Uterus (tissue), 2 donors: ENCODE measurements at regions not wholly inside any gene's neighbourhood (a gene's known extent, or its start where the extent isn't known, plus 50 kb on each side); places are given as distances from the start of the nearest gene placed in this dataset.

Experiments
- POLR2A ChIP-seq, 2 donors: fragments of 450-650 bp; IDR thresholded peaks; one replicate each; pipeline ENCODE4 v1.6.1; 2016; ENCODE audit warnings: antibody characterized with exemption in 2 of 2, mild to moderate bottlenecking in 1 of 2, moderate library complexity in 1 of 2
- TF ChIP-seq, protein P1 (sequence below), 4 experiments: fragments of 200-600 bp in 2 of 4; fragments of 450-650 bp in 2 of 4; sonication (generic) in 2 of 4; IDR thresholded peaks; one replicate each; pipeline ENCODE4 v1.5.1; 2016 to 2019; ENCODE audit warnings: antibody characterized with exemption in 4 of 4, mild to moderate bottlenecking in 2 of 4, moderate library complexity in 1 of 4

DNA sequence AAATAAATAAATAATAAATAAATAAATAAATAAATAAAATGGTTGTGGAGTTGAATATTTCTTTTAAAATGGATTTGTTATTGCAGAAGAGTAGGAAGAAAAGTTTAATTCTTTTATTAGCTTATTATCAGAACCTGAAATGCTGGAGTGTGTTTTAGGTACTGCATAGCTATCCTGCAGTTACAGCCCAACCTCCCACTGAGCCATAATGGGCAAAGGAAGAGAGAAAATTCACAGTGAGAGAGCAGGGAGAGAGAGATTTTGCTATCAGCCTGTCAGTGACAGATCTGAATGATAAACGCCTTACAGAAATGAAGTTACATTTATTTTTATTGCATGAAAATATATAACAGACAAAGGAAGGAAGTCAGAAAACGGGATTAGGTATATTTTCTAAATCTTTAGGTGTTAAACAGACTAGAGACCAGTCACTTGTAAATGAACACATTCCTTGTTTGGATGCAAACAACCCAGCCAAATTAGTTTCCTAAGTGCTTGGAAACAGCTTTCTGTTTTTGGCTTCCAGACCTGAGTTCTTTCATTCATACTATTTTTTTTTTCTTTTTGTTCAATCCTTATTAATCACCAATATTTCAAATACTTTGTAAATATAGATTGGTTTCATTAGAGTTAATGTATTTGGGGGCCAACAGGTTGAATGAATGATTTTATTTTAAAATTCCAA, 425.3 kb downstream of the USP25 start:
- TF ChIP-seq, protein P1, sequence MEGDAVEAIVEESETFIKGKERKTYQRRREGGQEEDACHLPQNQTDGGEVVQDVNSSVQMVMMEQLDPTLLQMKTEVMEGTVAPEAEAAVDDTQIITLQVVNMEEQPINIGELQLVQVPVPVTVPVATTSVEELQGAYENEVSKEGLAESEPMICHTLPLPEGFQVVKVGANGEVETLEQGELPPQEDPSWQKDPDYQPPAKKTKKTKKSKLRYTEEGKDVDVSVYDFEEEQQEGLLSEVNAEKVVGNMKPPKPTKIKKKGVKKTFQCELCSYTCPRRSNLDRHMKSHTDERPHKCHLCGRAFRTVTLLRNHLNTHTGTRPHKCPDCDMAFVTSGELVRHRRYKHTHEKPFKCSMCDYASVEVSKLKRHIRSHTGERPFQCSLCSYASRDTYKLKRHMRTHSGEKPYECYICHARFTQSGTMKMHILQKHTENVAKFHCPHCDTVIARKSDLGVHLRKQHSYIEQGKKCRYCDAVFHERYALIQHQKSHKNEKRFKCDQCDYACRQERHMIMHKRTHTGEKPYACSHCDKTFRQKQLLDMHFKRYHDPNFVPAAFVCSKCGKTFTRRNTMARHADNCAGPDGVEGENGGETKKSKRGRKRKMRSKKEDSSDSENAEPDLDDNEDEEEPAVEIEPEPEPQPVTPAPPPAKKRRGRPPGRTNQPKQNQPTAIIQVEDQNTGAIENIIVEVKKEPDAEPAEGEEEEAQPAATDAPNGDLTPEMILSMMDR (IDR thresholded peaks at IDR 0.05): no peak
- TF ChIP-seq POLR2A (IDR thresholded peaks at IDR 0.05): no peak
